ENCODE measurements at regions not wholly inside any gene's neighbourhood (a gene's known extent, or its start where the extent isn't known, plus 50 kb on each side); places are given as distances from the start of the nearest gene placed in this dataset.

DNA sequence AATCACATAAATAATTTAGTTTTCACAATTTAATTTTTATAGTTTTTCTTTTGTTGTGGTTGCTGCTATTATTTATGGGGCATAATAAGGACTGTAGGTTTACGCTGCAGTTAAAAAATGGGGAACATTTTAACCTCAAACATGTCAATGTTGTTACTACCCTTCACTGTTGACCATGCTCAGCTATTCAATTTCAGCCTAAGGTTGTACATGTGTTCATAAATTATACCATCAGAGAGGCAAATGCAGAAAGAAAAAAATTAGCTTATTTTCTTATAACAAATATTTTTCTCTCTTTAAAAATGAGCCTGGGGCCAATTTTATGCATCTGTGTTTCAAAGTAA lies 110.1 kb upstream of the PITRM1 start:
- TF ChIP-seq, protein P1, sequence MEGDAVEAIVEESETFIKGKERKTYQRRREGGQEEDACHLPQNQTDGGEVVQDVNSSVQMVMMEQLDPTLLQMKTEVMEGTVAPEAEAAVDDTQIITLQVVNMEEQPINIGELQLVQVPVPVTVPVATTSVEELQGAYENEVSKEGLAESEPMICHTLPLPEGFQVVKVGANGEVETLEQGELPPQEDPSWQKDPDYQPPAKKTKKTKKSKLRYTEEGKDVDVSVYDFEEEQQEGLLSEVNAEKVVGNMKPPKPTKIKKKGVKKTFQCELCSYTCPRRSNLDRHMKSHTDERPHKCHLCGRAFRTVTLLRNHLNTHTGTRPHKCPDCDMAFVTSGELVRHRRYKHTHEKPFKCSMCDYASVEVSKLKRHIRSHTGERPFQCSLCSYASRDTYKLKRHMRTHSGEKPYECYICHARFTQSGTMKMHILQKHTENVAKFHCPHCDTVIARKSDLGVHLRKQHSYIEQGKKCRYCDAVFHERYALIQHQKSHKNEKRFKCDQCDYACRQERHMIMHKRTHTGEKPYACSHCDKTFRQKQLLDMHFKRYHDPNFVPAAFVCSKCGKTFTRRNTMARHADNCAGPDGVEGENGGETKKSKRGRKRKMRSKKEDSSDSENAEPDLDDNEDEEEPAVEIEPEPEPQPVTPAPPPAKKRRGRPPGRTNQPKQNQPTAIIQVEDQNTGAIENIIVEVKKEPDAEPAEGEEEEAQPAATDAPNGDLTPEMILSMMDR (IDR thresholded peaks at IDR 0.05) = no peak
- TF ChIP-seq POLR2A (IDR thresholded peaks at IDR 0.05) = no peak

Data from heart left ventricle (tissue), 13 donors.